NCI-H748 (cell line): ENCODE measurements at regions not wholly inside any gene's neighbourhood (a gene's known extent, or its start where the extent isn't known, plus 50 kb on each side); places are given as distances from the start of the nearest gene placed in this dataset.

Experiments
- DNase-seq: peaks from one replicate; lab custom pipeline; 2025; ENCODE audit not compliant: unreplicated experiment; lab: John Stamatoyannopoulos, UW

DNA sequence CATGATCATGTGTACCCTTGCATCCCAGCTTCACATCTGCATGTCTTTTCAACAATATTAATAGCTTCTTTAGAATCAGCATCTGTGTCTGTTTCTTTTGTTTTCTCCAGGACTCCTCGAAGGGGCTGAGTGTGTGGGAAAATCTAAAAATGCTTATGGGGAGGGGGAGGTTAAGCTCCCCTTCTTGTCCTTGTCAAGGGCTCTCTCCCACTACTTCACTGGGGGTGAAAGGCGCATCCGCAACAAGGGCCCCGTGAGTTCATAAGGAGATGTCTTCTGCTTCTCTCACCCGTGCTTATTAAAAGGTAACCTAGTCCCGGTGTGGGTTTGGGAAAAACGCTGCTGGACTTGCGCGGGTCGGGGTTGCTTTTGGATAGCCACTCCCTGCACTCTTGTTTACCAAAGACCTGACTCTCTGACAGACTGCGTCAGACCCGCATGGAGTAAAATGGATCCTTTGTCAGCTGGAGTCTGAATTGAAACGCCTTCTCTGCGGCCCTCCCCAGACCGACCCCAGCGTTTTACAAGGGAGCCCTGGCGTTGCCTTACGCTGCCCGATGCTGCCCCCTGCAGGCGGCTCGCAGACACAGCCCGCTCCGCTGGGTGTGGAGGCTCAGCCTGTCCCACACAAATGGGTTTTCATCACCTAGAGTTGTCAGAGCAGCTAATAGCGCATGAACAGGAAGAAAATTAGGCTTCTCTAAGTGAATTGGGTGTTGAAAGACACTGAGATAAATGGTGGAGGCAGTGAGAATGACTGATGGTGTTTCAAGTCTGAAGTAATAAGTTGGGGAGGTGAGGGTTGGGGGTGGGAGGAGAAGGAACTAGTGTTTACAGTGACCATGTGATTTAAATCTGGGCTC lies 53.8 kb downstream of the IER5 start:
- peak; percentile 86 for DNase-seq

DNA sequence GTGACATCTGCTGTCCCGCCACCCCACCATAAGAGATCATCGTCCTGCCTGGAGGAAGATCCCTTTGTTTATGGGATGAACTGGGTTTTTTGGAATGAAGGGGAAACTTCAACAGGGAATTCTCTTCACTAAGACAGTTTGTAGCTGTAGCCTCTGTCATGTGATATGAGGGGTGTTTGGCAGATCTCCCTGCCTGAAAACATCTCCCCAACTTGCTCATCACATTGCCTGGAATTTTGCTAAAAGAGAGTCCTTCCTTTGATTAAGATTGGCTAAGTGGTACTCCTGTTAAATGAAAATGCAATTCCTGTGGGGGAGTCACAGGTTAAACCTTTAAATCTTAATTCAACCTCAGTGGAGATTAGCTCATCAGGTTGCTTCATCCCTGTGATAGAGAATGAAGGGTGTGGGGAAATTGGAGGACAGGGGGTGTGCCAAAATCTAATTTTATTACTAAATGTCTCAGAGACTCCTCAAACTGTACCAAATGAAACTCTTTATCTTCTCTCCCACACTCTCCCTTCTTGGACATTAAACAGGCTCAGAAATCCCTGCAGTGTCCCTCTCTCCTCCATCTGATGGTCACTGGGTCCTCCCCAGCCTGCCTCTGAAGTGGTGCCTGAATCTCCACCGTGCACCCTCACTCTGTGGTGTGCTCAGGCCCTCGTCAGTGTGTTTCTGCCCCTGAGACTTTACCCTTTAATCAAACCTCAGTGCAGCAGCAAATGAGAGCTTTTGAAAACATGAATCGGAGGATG lies 54.8 kb downstream of the IER5 start:
- no peak for DNase-seq

DNA sequence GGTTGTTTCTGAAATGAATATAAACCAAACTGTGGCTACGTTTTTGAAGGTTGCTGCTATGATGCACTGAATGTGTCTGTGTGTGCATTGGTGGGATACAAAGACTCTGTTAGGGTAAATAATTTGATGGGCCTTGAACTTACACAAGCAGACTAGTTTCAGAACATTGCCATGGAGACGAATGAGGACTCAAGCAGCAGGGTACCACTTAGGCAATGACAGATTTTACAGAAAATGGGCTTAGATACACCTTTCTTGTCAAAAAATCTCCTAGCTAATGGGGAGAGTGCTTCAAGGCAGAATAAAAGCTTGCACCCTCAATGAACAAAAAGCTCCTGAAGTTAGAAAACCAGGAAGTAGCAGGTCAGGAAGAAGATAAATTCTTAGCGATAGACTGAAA lies 55.7 kb downstream of the IER5 start:
- peak; percentile 6 for DNase-seq

DNA sequence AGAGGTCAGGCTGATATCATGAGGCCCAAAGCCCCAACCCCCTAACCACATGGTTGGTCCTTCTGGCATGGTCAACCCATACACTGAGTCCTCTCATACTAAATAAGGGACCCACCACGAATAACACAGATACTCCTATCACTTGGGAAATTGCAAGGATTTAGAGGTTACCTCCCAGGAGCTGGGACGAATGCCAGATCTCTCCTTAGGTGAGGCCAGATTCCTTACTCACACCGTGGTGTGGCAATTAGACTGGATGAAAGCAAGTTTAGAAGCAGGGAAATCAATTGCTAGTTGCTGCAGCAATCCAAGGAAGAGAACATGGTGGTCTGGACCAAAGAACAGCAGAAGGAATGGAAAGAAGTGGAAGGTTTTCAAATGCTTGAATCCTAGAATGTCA lies 60.1 kb downstream of the IER5 start:
- no peak for DNase-seq

DNA sequence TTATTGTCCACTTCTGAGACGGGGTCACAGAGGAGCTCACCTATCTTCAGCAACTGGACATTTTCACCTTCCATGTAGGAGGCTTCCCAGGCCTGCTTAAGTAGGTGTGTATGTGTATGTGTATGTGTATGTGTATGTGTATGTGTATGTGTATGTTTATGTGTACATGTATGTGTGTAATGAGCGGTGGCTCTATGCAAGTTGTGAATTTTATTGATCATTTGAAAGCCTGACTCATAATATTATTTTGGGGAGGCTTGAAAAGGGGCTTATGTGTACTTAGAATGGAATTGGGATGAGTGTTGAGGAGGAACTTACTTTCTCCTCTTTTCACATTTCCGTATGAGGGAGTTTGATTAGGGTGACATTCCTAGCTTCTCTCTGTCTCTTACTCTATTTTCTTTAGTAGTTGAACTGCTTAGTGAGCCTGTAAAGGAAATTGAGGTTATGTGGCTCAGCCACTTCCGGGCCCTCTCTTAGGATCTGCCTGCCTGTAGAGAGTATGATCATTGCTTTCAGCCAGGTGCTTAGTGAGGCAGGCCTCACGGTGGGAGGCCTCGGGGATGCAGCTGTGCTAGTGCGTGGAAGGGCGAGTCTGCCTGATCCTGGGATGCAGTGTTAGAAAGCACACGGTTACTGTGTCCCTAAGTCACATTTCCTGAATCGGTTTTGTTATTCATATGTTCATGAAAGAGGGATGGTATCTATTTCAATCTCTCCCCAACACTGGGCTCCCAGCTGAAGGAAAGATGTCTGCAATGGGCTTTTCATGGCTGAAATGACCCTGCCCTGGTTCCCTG lies 61.0 kb downstream of the IER5 start:
- DNase-seq, result peak; percentile 3

DNA sequence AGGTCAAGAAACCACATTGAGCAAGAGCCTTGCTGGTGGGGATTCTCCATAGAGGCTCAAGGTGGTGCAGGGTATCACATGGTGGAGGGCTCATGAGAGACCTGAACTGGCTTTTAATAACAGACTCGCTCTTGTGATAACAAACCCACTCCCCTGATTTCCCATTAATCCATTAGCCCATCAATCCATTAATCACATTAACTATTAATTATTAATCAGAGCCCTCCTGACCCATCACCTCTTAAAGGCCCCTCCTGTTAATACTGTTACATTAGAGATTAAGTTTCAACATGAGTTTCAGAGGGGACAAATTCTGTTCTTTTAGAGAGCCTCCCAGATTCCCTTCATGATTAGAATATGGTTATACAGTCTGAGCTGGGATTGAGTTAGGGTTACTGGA lies 61.8 kb downstream of the IER5 start:
- no peak for DNase-seq

DNA sequence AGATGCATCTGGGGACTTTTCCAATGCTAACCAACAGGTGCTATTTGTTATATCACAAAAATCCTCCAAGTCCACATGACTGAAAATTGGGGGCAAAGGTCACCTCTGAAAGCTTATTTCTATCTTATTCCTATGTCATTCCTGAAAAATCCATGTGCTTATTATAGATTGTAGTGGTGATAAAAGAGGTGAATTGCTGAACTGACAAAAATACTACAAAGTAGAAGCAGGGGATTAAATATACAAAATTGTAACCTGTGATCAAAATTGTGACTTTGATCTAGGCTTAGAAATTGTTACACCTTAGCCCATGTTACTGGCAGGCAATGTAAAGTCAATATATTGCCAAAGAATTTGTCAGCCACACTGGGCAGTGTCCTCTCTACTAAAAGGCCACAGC lies 62.3 kb downstream of the IER5 start:
- DNase-seq, result no peak

DNA sequence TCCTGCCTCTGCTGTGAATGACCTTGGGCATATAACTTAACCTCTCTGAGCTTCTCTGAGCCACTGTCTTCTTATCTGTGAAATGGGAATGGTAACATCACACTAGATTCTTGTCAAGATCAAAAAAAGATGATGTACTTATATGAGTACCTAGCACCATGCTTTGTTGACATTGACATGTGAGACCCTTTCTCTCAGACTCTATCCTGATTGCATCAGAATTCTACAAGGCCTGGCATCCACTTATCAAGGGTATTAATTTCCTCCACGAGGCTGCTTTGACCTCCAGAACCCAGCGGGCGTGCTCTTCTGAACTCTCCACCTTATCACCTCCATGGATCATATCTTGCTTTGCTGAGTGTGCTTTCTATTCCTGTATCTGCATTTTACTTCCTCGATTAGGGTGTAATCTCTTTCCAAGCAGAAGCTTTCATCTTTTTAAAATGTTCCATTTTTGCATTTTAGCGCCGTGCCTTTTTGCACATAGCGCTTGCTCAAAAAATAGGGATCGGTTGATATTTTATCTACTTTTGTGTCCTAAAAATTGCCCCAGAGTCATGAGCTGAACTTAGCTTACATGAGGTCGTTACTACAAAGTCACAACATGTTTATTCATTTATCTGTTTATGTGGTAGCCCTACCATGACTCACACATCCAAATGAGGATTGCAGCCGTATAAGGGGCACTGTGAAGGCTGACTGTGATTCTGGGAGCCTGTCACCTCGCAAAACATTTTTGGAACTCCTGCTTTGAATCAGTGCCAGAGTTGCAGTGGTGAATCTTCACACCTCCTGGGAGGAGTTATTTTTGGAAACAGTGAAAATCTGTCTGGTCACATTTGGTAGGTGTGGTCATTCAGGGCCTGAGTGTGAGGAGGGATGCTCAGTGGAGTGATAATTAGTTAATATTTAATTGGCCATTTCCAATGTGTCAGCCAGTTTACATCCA lies 63.2 kb downstream of the IER5 start:
- DNase-seq, result no peak

DNA sequence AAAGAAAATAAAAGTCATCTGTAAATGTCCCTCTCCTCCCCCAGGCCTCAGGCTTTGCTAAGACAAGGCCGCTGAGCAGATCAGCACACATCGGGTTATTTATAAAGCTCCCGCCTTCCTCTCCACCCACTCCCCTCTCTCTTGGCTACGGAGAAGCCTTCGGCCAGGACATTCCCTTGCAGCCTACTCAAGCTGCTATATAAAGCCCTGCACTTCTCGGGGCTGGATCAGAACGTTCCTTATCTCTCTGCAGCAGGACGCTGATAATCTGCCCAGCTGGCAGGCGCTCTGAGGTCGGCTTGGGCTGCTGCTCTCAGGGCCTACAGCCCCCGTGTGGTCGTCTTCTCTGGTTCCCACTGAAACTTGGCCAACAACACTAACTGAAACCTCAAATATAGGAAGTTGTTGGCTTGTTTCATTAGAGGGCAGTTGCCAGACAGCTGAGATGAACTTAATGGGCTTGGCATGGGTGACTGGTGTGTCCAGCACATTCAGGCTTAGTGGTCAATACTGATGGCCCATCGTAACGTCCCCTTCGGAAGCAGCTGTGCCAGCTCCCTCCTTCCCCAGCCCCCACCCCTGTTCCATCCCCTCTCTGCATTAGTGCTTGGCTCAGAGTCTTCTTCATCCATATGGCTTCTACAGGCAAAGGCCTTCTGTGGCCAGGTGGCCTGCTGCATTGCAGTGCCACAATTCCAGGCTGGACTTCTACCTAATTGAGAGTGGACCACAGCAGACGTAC lies 64.6 kb downstream of the IER5 start:
- no peak for DNase-seq

DNA sequence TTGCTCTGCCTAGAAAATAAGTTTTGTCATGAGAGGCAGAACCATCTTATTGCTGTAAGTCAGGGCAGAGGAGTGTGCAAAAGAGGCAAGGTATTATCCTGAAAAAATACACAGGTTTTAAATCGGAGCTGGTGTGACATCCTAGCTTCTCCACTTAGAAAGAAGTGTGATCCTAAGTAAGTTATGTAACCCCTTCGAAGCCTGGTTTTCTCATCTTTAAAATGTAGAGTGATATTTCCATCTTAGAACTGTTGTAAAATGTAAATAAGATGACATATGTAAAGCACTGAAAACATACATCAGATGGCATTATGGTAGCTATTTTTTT lies 65.1 kb downstream of the IER5 start:
- DNase-seq, result no peak

DNA sequence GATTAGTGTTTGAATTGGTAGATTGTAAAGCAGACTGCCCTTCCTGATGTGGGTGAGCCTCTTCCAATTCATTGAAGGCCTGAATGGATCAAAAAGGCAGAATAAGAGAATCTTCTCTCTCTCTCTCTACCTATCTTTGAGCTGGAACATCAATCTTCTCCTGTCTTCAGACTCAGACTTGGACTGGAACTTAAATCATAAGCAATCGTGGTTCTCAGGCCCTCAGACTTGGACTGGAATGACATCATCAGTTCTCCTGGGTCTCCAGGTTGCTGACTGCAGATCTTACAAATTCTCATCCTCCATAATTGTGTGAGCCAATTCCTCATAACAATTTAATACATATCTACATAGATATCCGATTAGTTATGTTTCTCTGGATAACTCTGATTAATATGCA lies 66.8 kb downstream of the IER5 start:
- no peak for DNase-seq

DNA sequence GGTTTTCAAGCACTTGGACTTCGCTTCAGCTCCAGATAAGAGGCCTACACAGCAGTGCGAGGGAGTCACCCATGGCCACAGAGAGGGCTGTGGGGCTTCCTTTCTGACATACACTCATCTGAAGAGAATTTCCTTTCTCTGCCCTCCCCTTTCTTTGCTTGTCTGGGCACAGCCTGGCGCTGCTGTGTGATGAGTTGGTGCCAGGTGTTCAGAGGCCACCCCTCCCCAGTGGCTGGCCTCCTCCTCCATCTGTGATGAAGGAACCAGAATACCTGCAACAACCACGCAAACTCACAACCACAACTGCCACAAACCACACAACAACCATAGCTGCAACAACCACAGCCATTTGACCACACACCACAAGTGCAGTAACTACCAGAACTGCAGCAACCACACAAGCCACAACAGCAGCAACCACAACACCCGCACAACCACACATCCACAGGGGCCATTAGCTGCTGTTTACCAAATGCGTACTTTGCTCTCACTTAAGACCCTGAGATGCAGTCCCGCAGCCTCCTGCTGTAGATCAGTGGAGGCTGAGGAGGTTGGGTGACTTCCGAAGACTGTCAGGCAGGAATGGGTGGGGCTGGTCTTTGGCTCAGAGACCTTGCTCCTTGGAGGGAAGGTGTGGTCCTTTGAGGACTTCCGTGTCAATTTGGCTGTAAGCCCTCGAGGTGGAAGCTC lies 71.1 kb downstream of the IER5 start:
- DNase-seq, result no peak

DNA sequence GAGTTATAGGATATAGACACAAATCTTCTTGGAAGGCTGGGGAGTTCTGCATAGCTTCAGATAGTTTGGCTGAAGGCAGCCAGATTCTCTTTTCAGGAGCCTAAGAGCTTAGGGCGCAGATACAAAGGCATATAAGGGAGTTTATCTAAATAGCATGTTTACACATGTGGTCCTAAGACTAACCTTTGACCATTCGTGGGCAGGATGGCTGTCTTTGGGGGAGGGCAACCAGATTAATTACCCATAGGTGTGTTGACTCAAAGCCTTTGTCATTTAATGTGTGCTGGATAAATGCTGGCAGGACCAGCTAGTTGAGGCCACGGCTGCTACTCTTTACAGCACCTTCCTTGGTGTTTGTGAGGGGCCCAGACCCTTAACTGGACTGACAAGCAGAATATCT lies 71.8 kb downstream of the IER5 start:
- no peak for DNase-seq

DNA sequence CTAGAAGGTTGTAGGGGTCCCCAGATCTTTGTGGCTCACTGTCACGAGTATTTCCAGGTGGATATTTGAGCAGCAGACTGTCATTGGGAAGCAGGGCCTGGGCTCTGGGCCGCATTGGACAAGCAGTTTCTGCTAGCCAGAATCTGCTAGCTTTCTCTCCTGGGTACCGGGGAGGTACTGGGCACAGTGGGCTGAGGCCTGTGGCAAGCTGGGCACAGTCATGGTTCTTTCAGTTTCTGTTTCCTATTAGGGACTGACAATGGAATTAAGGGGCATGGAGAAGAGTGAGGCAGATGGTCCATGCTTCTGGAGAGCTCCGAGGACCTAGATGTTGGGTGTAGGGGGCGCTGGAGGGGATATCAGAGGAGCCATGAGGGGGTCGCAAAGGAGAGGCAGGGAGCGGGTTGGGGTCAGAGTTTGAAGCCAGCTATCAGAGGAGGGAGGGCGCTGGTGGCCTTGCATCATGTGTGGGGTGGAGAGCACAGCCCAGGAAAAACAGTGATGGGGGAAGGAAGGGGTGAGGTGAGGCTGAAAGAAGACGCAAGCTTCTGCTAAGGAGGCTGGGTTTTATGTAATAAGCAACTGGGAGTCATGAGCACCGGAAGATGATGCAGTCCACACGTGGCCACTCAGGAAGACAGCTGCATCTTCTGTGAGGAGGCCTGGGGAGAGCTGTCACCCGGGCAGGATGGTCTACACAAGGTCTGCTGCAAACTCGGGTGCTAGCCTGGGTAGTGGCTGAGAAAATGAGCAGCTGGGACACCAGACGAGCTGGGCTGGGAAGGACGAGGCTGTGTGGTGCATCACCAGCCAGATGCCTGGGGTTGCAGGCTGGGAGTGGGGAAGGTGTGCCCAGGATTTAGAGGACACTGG lies 72.7 kb downstream of the IER5 start:
- no peak for DNase-seq

DNA sequence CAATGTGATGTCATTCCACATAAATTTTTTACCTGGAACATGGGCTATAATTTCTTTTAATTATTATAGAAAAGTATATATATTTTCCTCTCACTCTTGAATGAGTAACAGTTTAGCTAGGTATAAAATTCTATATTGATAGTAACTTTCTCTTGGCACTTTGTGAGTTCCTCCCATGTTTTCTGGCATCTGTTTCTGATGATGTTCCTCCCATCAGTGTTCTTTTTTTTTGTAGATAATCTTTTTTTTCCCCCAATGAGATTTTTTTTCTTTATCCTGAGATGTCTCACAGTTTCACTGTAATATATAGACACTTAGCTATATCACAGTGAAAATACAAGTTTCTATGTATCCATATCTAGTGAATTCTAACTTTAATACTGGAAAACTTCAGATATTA lies 75.2 kb downstream of the IER5 start:
- DNase-seq, result no peak

DNA sequence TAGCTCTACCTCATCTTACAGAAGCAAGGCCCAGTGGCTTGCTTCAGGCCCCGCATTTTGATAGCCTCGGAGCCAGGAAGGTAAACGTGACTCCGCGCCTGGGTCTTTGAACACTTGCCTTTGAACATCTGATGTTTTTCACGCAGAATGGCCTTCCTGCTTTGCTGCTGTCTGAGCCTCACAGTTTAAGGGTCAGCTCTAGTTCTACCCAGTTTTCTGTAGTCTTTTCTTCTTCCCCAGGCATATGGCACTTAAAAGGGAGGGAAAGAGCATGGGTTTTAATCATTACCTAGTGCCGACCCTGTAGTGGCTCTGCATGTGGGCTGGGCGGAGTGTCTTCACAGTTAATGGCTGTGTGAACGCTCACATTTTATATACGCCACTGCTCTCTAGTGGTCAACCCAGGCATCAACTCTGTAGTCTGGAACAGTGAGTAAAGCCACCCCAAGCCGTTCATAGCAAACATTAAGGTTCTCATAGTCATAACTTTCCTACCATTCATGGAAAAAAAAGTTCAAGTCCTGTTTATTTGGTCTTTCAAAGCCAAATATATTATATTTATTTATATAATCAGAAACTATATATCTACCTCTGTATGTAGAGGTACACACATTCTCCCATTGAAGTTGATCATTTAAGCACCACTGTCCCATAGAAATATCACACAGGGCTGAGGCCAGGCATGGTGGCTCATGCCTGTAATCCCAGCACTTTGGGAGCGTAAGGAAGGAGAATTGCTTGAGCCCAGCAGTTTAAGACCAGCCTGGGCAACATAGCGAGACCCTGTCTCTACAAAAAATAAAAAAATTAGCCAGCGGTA lies 78.1 kb downstream of the IER5 start:
- peak; percentile 81 for DNase-seq

DNA sequence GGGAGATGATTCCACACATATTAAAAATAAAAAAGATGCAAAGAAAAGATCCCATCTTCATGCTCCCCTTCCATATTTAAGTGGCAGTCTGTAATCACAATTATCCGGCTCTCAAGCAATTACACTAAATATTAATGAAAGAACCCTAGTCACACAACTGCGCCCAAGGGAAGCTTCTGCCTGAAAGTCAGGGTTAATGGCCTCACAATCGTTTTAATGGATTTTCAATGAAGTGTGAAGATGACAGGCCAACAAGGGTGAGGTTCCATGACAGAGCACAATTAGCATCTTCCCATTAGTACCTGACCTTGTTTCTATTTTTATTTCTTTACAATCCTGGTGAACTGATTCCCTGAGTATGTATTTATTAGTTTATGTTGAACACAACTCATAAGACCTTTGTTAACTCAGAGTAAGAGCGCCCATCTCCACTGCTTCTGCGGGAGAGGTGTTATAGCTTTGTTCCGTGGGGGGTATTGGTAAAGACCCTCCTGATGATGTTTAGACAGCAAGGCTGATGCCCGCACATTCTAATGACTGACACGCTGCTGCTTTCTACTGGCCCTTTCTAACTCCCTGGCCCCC lies 80.9 kb downstream of the IER5 start:
- peak; percentile 55 for DNase-seq
